SK-N-SH treated with all-trans-retinoic acid at 6 μM for 48 hours (cell line): ENCODE measurements at regions not wholly inside any gene's neighbourhood (a gene's known extent, or its start where the extent isn't known, plus 50 kb on each side); places are given as distances from the start of the nearest gene placed in this dataset.
A peak's percentile ranks its signal among the peaks of the same experiment; 100 is the strongest.

ENCODE experiments used
- ATAC-seq: fragments of 200-7000 bp; cut with Tn5 transposase; 3 replicates; pipeline ENCODE4 v1.9.1; 2020; ENCODE audit warnings: mild to moderate bottlenecking, moderate library complexity
- ARNTL ChIP-seq: fragments of 450-650 bp; formaldehyde crosslinking; IDR thresholded peaks from 2 replicates; pipeline ENCODE4 v1.5.0; 2020; ENCODE audit warnings: low read depth, mild to moderate bottlenecking, moderate library complexity, borderline replicate concordance
- BACH2 ChIP-seq: fragments of 250-450 bp; sonication (Bioruptor Pico); IDR thresholded peaks from 2 replicates; pipeline ENCODE4 v1.9.0; 2021; ENCODE audit warnings: mild to moderate bottlenecking, borderline replicate concordance
- CREB5 ChIP-seq: fragments of 250-450 bp; sonication (Bioruptor Pico); IDR thresholded peaks from 2 replicates; pipeline ENCODE4 v1.5.1; 2020; ENCODE audit warnings: low read depth, mild to moderate bottlenecking, moderate library complexity
- CSDC2 ChIP-seq: fragments of 250-450 bp; sonication (Bioruptor Pico); IDR thresholded peaks from 2 replicates; pipeline ENCODE4 v1.5.0; 2020; ENCODE audit warnings: mild to moderate bottlenecking, moderate library complexity
- ESRRG ChIP-seq: fragments of 250-450 bp; sonication (Bioruptor Pico); IDR thresholded peaks from 2 replicates; pipeline ENCODE4 v1.6.1; 2021; ENCODE audit warnings: mild to moderate bottlenecking
- GLIS3 ChIP-seq: fragments of 250-450 bp; sonication (Bioruptor Pico); IDR thresholded peaks from 2 replicates; pipeline ENCODE4 v1.5.0; 2020; ENCODE audit warnings: mild to moderate bottlenecking, moderate library complexity
- ISL1 ChIP-seq: fragments of 250-450 bp; sonication (Bioruptor Pico); IDR thresholded peaks from 2 replicates; pipeline ENCODE4 v2.1.2; 2022; ENCODE audit warnings: mild to moderate bottlenecking, moderate library complexity
- OSR1 ChIP-seq: fragments of 250-450 bp; sonication (Bioruptor Pico); IDR thresholded peaks from 2 replicates; pipeline ENCODE4 v1.8.0; 2022; ENCODE audit warnings: moderate library complexity, mild to moderate bottlenecking, inconsistent platforms
- PATZ1 ChIP-seq: fragments of 250-450 bp; sonication (Bioruptor Pico); IDR thresholded peaks from 2 replicates; pipeline ENCODE4 v1.8.0; 2020; ENCODE audit warnings: mild to moderate bottlenecking, moderate library complexity, borderline replicate concordance
- PPARA ChIP-seq: fragments of 250-450 bp; sonication (Bioruptor Pico); IDR thresholded peaks from 2 replicates; pipeline ENCODE4 v1.5.0; 2020; ENCODE audit warnings: mild to moderate bottlenecking, borderline replicate concordance
- RARB ChIP-seq: fragments of 250-450 bp; sonication (Bioruptor Pico); IDR thresholded peaks from 2 replicates; pipeline ENCODE4 v1.8.0; 2021; ENCODE audit warnings: mild to moderate bottlenecking, moderate library complexity
- SNAI2 ChIP-seq: fragments of 250-450 bp; sonication (Bioruptor Pico); IDR thresholded peaks from 2 replicates; pipeline ENCODE4 v1.5.0; 2020; ENCODE audit warnings: mild to moderate bottlenecking, moderate library complexity
- TCF4 ChIP-seq: fragments of 250-450 bp; sonication (Bioruptor Pico); IDR thresholded peaks from 2 replicates; pipeline ENCODE4 v1.8.0; 2021; ENCODE audit warnings: mild to moderate bottlenecking, moderate library complexity, borderline replicate concordance
- TOX ChIP-seq: fragments of 250-450 bp; sonication (Bioruptor Pico); IDR thresholded peaks from 2 replicates; pipeline ENCODE4 v1.8.0; 2021; ENCODE audit warnings: mild to moderate bottlenecking, moderate library complexity, borderline replicate concordance
- ZC3H10 ChIP-seq: fragments of 250-450 bp; sonication (Bioruptor Pico); IDR thresholded peaks from 2 replicates; pipeline ENCODE4 v1.5.1; 2021; ENCODE audit warnings: mild to moderate bottlenecking, moderate library complexity
- ZFP3 ChIP-seq: fragments of 250-450 bp; sonication (Bioruptor Pico); IDR thresholded peaks from 2 replicates; pipeline ENCODE4 v1.5.0; 2020; ENCODE audit warnings: mild to moderate bottlenecking, moderate library complexity
- ZFP30 ChIP-seq: fragments of 450-650 bp; formaldehyde crosslinking; IDR thresholded peaks from 2 replicates; pipeline ENCODE4 v1.5.0; 2022; ENCODE audit warnings: mild to moderate bottlenecking, moderate library complexity
- ZNF565 ChIP-seq: fragments of 450-650 bp; formaldehyde crosslinking; conservative IDR thresholded peaks from 2 replicates; pipeline ENCODE4 v1.5.0; 2020; ENCODE audit warnings: low read depth, mild to moderate bottlenecking, moderate library complexity
- ZNF70 ChIP-seq: fragments of 450-650 bp; formaldehyde crosslinking; IDR thresholded peaks from 2 replicates; pipeline ENCODE4 v1.5.0; 2020; ENCODE audit warnings: mild to moderate bottlenecking, moderate library complexity
- ZNF8 ChIP-seq: fragments of 450-650 bp; formaldehyde crosslinking; IDR thresholded peaks from 2 replicates; pipeline ENCODE4 v1.5.0; 2020; ENCODE audit warnings: mild to moderate bottlenecking, moderate library complexity
- TF ChIP-seq, protein P1 (sequence below): fragments of 250-450 bp; sonication (Bioruptor Pico); IDR thresholded peaks from 2 replicates; pipeline ENCODE4 v1.8.0; 2021; ENCODE audit warnings: low read depth, mild to moderate bottlenecking, moderate library complexity, borderline replicate concordance

DNA sequence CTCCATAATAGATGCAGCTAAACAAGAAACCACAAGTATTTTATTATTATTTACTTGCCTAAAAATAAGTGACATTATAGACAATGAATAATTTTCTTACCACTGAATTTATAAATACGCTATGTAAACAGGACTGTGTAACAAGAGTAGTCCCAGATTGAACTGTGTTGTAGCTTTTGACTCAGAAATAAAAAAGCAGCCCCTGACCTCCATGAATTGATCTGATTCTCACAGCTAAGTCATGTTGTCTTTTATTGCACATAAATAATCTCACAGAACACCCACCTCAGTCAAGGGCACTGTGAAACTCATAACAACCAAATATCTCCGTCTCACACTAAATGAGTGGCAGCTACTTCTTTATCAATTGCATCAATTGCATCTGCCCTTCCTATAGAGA lies 171.6 kb downstream of the TMX3 start (continued):
- no peak for TF ChIP-seq PATZ1
- no peak for TF ChIP-seq TOX (CRISPR knock-in tag)

GRCh38 chr18:68542846-68543245 lies 172.1 kb downstream of the TMX3 start:
- TF ChIP-seq OSR1 (CRISPR knock-in tag) (no peak), TOX (CRISPR knock-in tag) (no peak), TCF4 (no peak)
- ATAC-seq: no peak

- TF ChIP-seq CREB5: no peak
- TF ChIP-seq ISL1 (CRISPR knock-in tag): peak; percentile 48
- TF ChIP-seq ZFP3 (CRISPR knock-in tag): no peak
- TF ChIP-seq, all 23 proteins: peak for 1
- peak; percentile 82 for ATAC-seq
Observed at GRCh38 chr18:68533641-68534040, 181.3 kb downstream of the TMX3 start.

GRCh38 chr18:68532328-68532885 lies 182.5 kb downstream of the TMX3 start:
- no peak for ATAC-seq
- no peak for TF ChIP-seq PPARA (CRISPR knock-in tag)

DNA sequence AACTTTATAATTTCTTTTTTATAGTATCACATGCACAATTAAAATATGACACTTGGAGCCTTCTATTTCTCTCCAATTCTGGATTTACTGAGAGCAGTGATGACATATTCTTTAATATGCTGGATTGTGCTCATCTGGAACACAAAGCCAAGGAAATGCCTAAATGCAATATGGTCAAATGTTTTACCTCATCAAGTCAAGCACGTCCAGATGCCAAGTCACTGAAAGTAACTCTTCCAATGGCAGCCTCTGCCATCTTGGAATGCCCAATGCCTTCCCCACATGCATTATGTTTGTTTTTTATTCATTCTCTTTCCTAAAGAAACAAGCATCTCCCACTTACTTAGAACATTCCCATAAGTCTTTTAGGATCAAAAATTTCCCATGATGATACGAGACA lies 189.8 kb downstream of the TMX3 start:
- ATAC-seq: no peak

GRCh38 chr18:68520406-68521075 lies 194.4 kb downstream of the TMX3 start:
- TF ChIP-seq ZC3H10 (CRISPR knock-in tag) (no peak), SNAI2 (no peak), BACH2 (CRISPR knock-in tag) (no peak), OSR1 (CRISPR knock-in tag) (no peak), TOX (CRISPR knock-in tag) (no peak), ZNF8 (CRISPR knock-in tag) (no peak), ZNF70 (no peak), RARB (no peak), CREB5 (no peak), ZFP30 (CRISPR knock-in tag) (no peak), ZNF565 (CRISPR knock-in tag) (no peak), ZFP3 (CRISPR knock-in tag) (no peak), PPARA (CRISPR knock-in tag) (no peak), ISL1 (CRISPR knock-in tag) (no peak), CSDC2 (CRISPR knock-in tag) (no peak), GLIS3 (CRISPR knock-in tag) (no peak)
- TF ChIP-seq, protein P1, sequence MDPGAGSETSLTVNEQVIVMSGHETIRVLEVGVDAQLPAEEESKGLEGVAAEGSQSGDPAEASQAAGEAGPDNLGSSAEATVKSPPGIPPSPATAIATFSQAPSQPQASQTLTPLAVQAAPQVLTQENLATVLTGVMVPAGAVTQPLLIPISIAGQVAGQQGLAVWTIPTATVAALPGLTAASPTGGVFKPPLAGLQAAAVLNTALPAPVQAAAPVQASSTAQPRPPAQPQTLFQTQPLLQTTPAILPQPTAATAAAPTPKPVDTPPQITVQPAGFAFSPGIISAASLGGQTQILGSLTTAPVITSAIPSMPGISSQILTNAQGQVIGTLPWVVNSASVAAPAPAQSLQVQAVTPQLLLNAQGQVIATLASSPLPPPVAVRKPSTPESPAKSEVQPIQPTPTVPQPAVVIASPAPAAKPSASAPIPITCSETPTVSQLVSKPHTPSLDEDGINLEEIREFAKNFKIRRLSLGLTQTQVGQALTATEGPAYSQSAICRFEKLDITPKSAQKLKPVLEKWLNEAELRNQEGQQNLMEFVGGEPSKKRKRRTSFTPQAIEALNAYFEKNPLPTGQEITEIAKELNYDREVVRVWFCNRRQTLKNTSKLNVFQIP: no peak
- no peak for ATAC-seq

More for the DNA sequence above, 189.8 kb downstream of the TMX3 start:
- TF ChIP-seq ESRRG (CRISPR knock-in tag): no peak
- TF ChIP-seq CREB5: no peak
- TF ChIP-seq ISL1 (CRISPR knock-in tag): no peak
- TF ChIP-seq ZNF565 (CRISPR knock-in tag): no peak
- no peak for TF ChIP-seq ARNTL (CRISPR knock-in tag)
- TF ChIP-seq TOX (CRISPR knock-in tag): no peak
